Psoas muscle (tissue), 7 donors: ENCODE measurements at regions not wholly inside any gene's neighbourhood (a gene's known extent, or its start where the extent isn't known, plus 50 kb on each side); places are given as distances from the start of the nearest gene placed in this dataset.
"Not testable (repeated sequence)": the region's sequence is repeated elsewhere in the genome, so short reads cannot be mapped to it uniquely, and the experiment has no call there.

ENCODE experiments used
- ATAC-seq, 4 donors: fragments of 200-7000 bp; cut with Tn5 transposase; one replicate each; pipeline ENCODE4 v1.9.1; 2020; ENCODE audit warnings: moderate library complexity in 3 of 4, mild to moderate bottlenecking in 2 of 4
- DNase-seq, 2 donors: peaks; one replicate each; pipeline ENCODE4 v3.0.0-alpha.2; 2020
- H3K27ac ChIP-seq: fragments of 200-600 bp; one replicate; pipeline ENCODE4 v1.8.0; 2022
- H3K27me3 ChIP-seq, 3 donors: fragments of 200-600 bp in 1 of 3; one replicate each; pipeline versions ENCODE4 v1.6.1 to v1.8.0; 2013 to 2022; ENCODE audit warnings: low read length in 2 of 3, mild to moderate bottlenecking in 2 of 3, moderate library complexity in 1 of 3; ENCODE audit not compliant: insufficient read depth in 3 of 3
- H3K36me3 ChIP-seq, 2 donors: fragments of 200-600 bp in 1 of 2; one replicate each; pipeline versions ENCODE4 v1.6.1 to v1.8.0; 2013 to 2022; ENCODE audit warnings: low read depth in 1 of 2, mild to moderate bottlenecking in 1 of 2, moderate library complexity in 1 of 2; ENCODE audit not compliant: insufficient read depth in 1 of 2
- H3K4me1 ChIP-seq: fragments of 200-600 bp; one replicate; pipeline ENCODE4 v1.8.0; 2022
- H3K4me3 ChIP-seq: fragments of 200-600 bp; one replicate; pipeline ENCODE4 v1.8.0; 2022; ENCODE audit warnings: mild to moderate bottlenecking
- H3K9me3 ChIP-seq: fragments of 200-600 bp; one replicate; pipeline ENCODE4 v1.8.0; 2022
- CTCF ChIP-seq: fragments of 200-600 bp; IDR thresholded peaks from one replicate; pipeline ENCODE4 v1.8.0; 2022; ENCODE audit warnings: antibody characterized with exemption
- WGBS, 3 donors: extraction: QIAGEN DNeasy Blood & Tissue Kit; methylation state at CpG; one replicate each; pipeline versions ENCODE4 v1.1.6 to v1.1.7; 2013; 5-methylcytosine and 5-hydroxymethylcytosine counted together
- intact Hi-C, 2 donors: fragments of 100-400 bp; cut with DNase I; formaldehyde crosslinking; loops; one replicate each; pipeline versions ENCODE4 v1.11.0 to v1.14.2; 2022
- donor health status: healthy with polysubstance abuse.
- donor health status: DM: no; HTN: no; CAD: no; lungs with moderate emphysema.
- donor health status: Bipolar disorder and iron deficiency.
- donor health status: healthy.
- donor health status: DM: yes; HTN: yes; CAD: no.
- donor health status: DM: no; HTN: no; CAD: no.
- donor health status: DM: yes; HTN: yes; CAD: no.

DNA sequence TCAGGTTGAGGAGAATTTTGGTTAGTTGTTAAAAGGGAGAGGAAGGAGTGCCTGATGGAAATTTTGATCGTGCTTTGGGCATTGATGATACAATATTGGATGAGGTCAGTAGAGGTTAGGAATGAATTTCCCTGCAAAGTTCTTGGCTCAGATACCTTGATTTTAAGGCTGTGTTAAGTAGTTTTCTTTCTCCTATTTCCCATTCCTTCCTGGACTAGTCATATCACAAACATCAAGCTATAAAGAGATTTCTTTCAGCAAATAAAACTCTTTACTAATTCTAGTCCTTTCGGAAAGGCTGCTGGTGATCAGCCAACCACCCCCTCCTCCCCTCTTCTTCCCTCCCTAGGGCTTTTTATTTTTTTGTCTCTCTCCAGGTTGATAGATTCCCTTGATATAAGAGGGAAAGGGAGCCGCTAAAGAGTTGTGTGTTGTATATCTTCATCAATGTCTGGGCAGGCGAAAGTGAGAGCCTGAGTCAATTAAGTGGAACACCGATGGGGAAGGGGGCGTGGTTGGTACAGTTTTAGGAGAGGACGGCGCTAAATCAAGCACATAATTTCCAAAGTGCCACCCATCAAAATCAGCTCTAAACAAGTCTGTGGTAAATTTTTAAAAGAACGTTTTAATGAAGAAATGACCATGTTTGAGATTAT lies 100.1 kb upstream of the PLXNA2 start:
- Histone ChIP-seq H3K4me3 (no peak overlapping the region), H3K9me3 (no peaks in the 10 kb centered on the region), H3K36me3 (no peaks in the 10 kb centered on the region), H3K27ac (no peak overlapping the region), H3K4me1 (no peaks in the 10 kb centered on the region), H3K27me3 (no peaks in the 10 kb centered on the region)
- ATAC-seq (no peak), DNase-seq (no peak)
- intact Hi-C loops = no loop called here
- WGBS, 3 donors = 35 to 40% (median 36%) methylated on average over 9 of the region's 9 CpGs
- TF ChIP-seq CTCF = no peak

DNA sequence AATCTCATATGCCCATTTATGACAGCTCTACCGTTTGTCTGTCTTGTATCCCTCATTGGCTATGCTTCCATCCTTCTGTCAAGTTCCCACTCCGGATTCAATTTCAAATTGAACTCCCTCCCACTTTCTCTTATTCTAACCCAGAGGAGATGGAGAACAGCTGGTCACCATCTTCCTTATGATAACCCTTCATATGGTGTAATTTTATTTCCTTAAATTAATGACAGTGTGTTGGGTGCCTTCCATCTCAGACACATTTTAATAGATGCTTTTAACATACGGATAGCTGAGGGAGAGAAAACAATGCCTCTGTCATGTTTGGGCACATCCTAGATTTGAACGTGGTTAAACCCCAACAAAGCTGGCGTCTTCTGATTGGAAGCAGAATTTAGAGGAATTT lies 103.0 kb upstream of the PLXNA2 start:
- no peaks in the 10 kb centered on the region for H3K27me3 ChIP-seq
- 54 to 62% (median 61%) methylated on average over 5 of the region's 5 CpGs for WGBS, 3 donors
- no peaks in the 10 kb centered on the region for H3K4me1 ChIP-seq
- intact Hi-C loops = no loop called here
- no peak overlapping the region for H3K4me3 ChIP-seq
- no peak overlapping the region for H3K27ac ChIP-seq
- H3K9me3 ChIP-seq = no peaks in the 10 kb centered on the region
- DNase-seq (no peak), ATAC-seq (no peak)
- TF ChIP-seq CTCF = no peak
- H3K36me3 ChIP-seq = no peaks in the 10 kb centered on the region

DNA sequence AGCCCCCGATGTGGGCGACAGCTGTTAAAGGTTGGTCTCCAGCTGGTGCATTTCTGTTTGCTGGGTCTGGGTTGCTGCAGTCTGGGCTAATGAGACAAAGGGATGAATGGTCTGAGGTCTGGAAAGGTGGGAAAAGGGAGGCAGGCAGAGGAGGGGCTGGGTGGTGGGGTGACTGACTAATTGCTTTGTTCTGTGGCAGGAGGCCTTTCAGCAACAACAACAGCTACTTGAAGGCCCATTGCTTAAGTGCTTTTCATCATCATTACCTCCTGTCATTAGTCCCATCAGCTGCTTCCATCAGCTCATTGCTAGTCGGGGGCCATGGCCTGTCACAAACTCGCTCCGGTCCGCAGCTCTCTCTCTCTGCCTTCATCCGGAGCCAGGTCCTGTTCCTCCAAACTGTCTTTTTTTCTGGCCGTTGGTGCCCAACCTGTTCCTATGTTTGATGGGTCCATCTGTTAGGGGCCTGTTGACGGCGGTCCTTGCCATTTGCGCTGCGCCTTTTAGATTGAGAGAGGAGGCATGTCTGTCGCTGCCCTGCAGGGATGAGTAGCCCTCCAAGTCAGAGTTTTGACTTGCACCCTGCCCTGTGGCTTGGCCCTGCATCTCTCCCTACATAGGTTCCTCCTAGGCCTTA lies 105.6 kb upstream of the PLXNA2 start:
- no peaks in the 10 kb centered on the region for H3K27me3 ChIP-seq
- H3K27ac ChIP-seq = no peak overlapping the region
- DNase-seq = no peak
- no peaks in the 10 kb centered on the region for H3K9me3 ChIP-seq
- no peak overlapping the region for H3K4me3 ChIP-seq
- no peak for ATAC-seq
- intact Hi-C loops = no loop called here
- TF ChIP-seq CTCF = no peak
- H3K4me1 ChIP-seq = no peaks in the 10 kb centered on the region
- no peaks in the 10 kb centered on the region for H3K36me3 ChIP-seq
- whole genome bisulfite sequencing, 3 donors = 66 to 67% (median 67%) methylated on average over 13 of the region's 13 CpGs

DNA sequence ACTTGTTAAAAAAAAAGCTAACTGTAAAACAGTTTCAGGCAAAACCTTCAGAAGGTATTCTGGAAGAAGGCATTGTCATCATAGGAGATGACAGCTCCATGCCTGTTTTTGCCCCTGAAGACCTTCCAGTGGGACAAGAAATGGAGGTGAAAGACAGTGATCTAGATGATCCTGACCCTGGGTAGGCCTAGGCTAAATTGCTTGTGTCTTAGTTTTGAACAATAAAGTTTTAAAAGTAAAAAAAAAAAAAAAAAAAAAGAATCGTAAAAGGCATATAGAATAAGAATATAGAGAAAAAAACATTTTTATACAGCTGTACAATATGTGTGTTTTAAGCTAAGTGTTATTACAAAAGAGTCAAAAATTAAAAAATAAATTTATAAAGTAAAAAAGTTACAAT lies 106.6 kb upstream of the PLXNA2 start:
- ATAC-seq (no peak), DNase-seq (no peak)
- TF ChIP-seq CTCF = no peak
- WGBS, 3 donors = 72 to 96% (median 82%) methylated on average over 1 of the region's 1 CpG
- H3K27ac ChIP-seq = no peak overlapping the region
- H3K36me3 ChIP-seq = no peaks in the 10 kb centered on the region
- no peak overlapping the region for H3K4me3 ChIP-seq
- intact Hi-C loops = no loop called here
- no peaks in the 10 kb centered on the region for H3K9me3 ChIP-seq
- H3K4me1 ChIP-seq = no peaks in the 10 kb centered on the region
- H3K27me3 ChIP-seq = no peaks in the 10 kb centered on the region

- no peak for TF ChIP-seq CTCF
- no peak for ATAC-seq
- Histone ChIP-seq H3K27me3 (no peaks in the 10 kb centered on the region), H3K9me3 (no peaks in the 10 kb centered on the region), H3K36me3 (no peaks in the 10 kb centered on the region), H3K4me1 (no peaks in the 10 kb centered on the region), H3K27ac (no peak overlapping the region), H3K4me3 (no peak overlapping the region)
- no peak for DNase-seq
- intact Hi-C loops = no loop called here
- 84 to 88% (median 86%) methylated on average over 8 of the region's 8 CpGs for WGBS, 3 donors
Measured at GRCh38 chr1:208351838-208352237, 107.7 kb upstream of the PLXNA2 start.

DNA sequence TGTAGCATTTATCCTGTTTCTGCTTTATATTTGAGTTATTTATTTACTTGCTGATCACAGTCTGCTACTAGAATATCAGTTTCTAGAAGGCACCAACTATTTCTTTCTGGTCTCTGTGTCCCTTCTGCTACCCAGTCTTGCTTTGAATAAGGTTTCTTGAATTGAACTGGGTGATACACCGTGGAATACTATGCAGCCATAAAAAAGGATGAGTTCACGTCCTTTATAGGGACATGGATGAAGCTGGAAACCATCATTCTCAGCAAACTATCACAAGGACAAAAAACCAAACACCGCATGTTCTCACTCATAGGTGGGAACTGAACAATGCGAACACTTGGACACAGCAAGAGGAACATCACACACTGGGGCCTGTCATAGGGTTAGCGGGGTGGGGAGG lies 109.6 kb upstream of the PLXNA2 start:
- H3K27ac ChIP-seq, H3K9me3 ChIP-seq, H3K36me3 ChIP-seq, DNase-seq, H3K27me3 ChIP-seq, H3K4me3 ChIP-seq, H3K4me1 ChIP-seq, intact Hi-C loops, ATAC-seq: not testable (repeated sequence)
- WGBS, 3 donors = 94 to 96% (median 95%) methylated on average over 5 of the region's 5 CpGs
